ENCODE measurements at regions not wholly inside any gene's neighbourhood (a gene's known extent, or its start where the extent isn't known, plus 50 kb on each side); places are given as distances from the start of the nearest gene placed in this dataset.
A peak's percentile ranks its signal among the peaks of the same experiment; 100 is the strongest.

GRCh38 chr7:1365846-1366245 lies 93.4 kb downstream of the MICALL2 start:
- no peak for TF ChIP-seq CTCF (IDR thresholded peaks at IDR 0.05; ENCODE audit: low read depth, low read length, missing control alignments)
- no peak overlapping the region for H3K4me3 ChIP-seq (ENCODE audit: low read depth, low read length)
- DNase-seq (ENCODE audit: low read depth): no peak

- H3K4me3 ChIP-seq (ENCODE audit: low read depth, low read length): no peak overlapping the region
- TF ChIP-seq CTCF (IDR thresholded peaks at IDR 0.05; ENCODE audit: low read depth, low read length, missing control alignments): no peak
- DNase-seq (ENCODE audit: low read depth): no peak
Observed at GRCh38 chr7:1366801-1367405, 92.4 kb downstream of the MICALL2 start.

- H3K4me3 ChIP-seq (ENCODE audit: low read depth, low read length): no peak overlapping the region
- TF ChIP-seq CTCF (IDR thresholded peaks at IDR 0.05; ENCODE audit: low read depth, low read length, missing control alignments): no peak
- no peak for DNase-seq (ENCODE audit: low read depth)
Observed at GRCh38 chr7:1367501-1368183, 91.6 kb downstream of the MICALL2 start.

GRCh38 chr7:1368184-1368681 lies 91.0 kb downstream of the MICALL2 start:
- H3K4me3 ChIP-seq (ENCODE audit: low read depth, low read length): no peak overlapping the region
- no peak for DNase-seq (ENCODE audit: low read depth)
- no peak for TF ChIP-seq CTCF (IDR thresholded peaks at IDR 0.05; ENCODE audit: low read depth, low read length, missing control alignments)

- no peak overlapping the region for H3K4me3 ChIP-seq (ENCODE audit: low read depth, low read length)
- DNase-seq (ENCODE audit: low read depth): no peak
- peak; percentile 23 for TF ChIP-seq CTCF (IDR thresholded peaks at IDR 0.05; ENCODE audit: low read depth, low read length, missing control alignments)
Observed at GRCh38 chr7:1368682-1369571, 90.3 kb downstream of the MICALL2 start.

- no peak overlapping the region for H3K4me3 ChIP-seq (ENCODE audit: low read depth, low read length)
- no peak for DNase-seq (ENCODE audit: low read depth)
- TF ChIP-seq CTCF (IDR thresholded peaks at IDR 0.05; ENCODE audit: low read depth, low read length, missing control alignments): no peak
Observed at GRCh38 chr7:1369916-1370657, 89.2 kb downstream of the MICALL2 start.
